HPDE6-E6E7 (cell line): ENCODE measurements at regions not wholly inside any gene's neighbourhood (a gene's known extent, or its start where the extent isn't known, plus 50 kb on each side); places are given as distances from the start of the nearest gene placed in this dataset.

Experiments used
- DNase-seq: peaks from one replicate; pipeline ENCODE4 v3.0.0; 2011; ENCODE audit warnings: missing footprints; ENCODE audit errors: extremely low spot score

DNA sequence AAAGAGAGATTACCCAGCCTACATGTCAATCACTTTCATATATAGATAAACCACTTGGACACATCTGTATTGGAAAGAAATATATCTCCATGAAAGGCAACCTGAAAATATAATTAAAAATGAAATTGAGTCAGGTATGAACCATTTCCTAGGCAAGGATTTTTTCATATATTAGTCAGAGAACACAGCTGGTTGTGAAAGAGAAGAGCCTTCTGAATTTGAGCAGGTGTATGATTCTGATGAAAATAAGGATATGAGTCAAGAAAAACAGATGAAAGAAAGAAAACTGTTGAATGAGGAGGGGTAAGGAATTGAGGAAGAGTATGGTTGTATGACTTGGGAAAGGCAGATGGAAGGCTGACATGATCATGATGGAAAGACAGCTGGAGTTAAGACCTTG is 441.1 kb downstream of the HAO1 start:
- DNase-seq: peak; percentile 44

DNA sequence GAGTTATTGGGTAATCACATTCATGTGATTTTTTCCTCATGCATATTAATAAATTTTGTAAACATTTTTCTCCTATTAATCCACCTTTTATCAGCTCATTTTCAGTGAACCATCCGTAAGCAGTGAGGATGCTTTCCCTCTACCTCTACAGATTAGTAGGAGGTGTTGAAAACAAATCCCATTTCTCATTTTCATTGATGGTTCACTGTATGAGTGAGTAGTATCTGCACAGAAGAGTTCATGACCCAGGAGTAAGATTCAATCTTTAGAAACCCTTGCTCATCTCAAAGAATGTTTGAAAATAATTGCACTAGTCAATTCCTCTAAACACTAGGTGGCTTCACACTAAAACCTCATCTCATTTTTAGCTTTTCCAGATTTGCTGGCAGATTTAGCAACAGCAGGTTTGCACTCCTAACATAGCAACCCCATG is 440.0 kb downstream of the HAO1 start:
- DNase-seq: no peak

DNA sequence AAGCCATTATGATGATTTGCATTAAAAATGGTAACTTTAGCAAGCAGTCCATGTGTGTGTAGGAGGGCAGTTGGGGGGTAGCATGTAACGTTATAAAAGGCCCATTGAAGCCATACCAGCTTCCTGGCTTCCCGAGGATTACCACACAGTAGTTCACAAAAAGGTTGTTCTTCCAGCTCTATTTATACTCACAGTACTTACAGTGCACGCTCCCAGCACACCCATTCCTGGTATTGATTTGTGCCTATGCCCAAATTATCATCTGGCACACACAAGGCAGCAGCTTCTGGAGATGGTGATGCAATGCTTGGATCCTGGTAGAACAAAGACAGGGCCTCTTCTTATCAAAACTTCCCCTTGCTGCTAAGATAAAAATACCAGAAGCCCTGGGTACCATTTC is 436.8 kb downstream of the HAO1 start:
- DNase-seq: no peak

DNA sequence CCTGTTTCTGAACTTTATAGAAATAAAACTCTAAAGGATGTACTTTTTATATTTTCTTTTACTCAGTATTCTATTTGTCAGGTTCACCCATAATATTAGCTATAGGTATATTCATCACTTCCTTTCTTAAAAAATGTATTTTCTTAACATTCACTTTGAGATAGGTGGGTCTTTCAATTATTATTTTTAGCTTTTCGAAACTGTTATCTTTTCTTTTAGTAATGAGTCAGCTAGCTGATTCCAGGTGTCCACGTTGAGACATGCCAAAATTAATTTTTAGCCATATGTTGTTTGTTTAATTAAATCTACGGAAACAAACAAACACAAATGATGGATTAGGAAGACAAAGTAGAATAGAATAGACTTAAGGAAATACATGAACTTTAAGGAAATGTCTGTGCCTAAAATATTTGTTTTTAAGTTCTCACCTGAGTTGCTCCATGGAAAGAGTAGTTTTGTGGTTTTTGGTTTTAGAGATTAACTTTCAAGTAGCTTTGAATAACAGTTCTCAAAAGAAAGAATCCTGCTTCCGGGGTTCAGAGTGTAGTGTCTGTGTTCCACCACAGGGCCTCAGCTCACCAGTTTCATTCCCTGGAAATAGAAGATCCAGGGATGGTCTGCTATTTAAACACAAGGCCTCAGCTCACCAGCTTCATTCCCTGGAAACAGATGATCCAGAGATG is 435.0 kb downstream of the HAO1 start:
- DNase-seq: no peak

DNA sequence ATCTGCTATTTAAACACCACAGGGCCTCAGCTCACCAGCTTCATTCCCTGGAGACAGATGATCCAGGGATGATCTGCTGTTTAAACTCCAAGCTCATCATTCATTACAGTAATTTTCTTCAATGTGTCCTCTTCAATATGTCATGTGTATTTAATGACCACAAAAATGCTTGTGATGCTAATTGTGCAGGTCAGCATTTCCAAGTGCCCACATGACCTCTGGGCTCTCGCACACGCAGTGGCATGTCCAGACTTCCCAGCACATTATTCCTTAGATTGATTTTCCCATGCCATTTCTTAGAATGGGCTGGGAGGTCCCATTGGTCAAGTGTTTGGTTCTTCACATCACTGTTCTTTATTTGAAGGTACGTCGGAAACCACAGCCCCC is 434.4 kb downstream of the HAO1 start:
- DNase-seq: no peak

DNA sequence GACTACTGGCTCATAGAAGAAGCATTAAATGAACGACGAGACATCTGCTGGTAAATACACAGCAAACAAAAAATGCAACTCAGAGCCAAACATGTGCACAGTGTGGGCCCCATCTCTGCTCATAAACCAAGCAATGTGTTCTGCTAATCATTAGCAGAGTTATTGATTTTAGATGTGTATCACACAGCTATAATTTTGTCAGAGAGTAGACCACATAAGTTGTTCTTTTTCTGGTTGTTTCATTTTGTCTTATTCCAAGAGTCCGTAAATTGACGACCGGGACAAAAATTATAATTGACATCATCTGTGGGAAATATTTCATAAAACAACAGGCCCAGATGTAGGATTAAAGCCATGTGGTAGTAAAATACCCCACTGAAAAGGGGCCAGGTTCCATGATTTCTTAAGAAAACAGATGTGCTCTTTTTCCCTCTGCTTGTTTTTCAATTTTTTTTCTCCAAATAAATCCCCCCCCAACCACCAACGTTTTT is 423.6 kb downstream of the HAO1 start:
- DNase-seq: no peak

DNA sequence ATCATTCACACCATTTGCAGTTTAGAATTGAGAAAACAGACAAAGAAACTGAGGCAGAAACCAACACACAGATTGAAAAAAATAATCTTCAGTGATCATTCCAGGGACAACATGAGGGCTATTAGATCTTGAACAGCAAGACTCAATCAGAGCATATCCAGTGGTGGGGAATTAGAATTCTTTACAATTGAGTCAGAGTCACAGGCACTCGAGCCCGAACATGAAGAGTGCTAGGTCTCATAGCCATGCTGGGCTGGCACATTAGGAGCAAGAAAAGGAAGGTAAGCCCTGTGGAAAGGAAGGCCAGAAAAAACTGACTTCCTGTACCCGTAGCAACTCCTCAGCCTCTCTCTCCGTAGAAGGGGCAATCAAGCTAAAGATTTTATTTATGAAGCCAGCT is 419.9 kb downstream of the HAO1 start:
- DNase-seq: peak; percentile 34

DNA sequence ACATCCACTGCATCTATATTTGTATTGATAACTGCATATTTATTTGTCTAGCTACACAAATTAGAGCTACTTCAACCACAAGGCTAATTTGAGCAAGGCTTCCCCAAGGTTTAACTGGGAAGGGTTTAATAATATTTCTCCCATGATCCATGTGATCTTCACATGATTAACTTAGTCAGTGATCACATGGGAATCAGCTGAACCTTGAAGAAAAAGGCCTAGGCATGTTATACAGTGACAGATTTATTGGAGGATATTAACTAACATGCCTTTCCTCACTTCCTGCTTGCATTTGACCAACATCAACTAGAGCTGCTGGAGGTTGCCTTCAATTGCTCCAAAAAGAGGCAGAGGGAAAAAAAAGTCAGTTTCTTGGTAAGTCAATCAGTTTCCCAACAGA is 417.0 kb downstream of the HAO1 start:
- DNase-seq: no peak

DNA sequence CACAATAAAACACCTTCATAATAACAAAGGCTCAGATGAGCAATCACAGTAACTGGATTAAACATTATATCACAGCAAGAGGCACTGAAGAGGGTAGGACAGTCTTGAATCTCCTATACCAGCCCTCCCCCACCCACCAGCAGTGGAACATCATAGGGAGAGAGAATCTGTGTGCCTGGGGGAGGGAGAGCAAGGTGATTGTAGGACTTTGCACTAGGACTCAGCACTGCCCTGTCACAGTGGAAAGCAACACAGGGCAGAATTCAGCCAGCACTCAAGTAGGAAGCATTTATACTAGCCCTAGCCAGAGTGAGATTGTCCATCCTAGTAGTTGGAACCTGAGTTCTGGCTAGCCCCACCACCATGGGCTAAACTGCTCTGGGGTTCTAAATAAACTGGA is 400.2 kb downstream of the HAO1 start:
- DNase-seq: no peak

DNA sequence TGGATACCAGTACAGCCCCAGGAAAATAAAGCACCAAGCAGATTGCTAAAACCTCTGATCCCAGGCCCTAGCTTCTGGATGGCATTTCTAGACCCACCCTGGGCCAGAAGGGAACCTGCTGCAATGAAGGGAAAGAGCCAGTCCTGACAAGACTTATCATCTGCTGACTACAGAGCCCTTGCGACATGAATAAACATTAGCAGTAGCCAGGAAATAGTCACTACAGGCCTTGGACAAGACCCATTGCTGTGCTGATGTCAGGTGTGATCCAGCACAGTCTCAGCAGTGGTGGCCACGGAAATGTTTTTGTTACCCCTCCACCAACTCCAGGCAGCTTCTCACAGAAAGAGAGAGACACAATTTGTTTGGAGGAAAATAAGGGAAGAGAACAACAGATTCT is 399.3 kb downstream of the HAO1 start:
- no peak for DNase-seq

DNA sequence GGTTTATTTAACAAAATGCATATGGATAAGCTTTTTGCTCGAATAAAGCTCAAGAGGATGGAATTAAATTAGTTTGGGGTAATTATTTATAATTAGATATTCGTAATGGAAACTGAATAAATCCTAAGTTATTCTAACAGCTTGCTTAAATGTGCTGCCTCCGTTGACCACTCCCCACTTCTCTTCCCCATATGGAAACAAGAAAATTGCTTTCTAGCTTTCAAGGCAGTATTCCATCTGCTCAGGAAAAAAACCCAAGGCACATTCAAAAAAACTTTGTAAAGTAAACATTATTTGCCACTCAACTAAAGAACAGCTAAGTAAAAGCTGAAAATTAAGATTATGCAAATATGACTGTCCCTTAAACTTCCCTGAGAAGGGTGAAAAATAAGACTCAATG is 369.2 kb downstream of the HAO1 start:
- DNase-seq: no peak

DNA sequence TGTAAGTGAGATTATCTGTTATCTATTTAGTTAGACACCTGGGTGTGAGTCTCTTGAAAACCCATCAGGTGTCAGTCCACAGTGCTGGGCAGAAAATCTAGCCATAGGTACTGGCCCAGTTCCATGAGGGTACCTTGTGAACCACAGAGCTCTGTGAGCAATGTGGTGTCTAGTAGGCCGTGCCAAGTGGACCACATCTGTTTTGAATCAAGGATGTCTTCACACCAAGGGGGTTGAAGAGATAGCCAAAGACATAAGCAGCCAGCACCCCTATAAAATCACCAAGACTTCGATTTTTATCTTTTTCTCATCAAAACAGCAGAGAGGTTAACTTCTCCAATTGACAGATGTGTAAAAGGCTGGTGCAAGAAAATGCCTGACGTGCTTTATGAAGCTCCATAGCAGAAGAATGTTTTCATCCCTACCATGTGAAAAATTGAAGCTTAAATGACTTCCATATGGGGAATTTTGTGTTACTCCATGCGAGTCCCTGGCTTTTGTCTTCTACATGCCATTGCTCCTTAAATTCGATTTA is 368.7 kb downstream of the HAO1 start:
- DNase-seq: no peak

DNA sequence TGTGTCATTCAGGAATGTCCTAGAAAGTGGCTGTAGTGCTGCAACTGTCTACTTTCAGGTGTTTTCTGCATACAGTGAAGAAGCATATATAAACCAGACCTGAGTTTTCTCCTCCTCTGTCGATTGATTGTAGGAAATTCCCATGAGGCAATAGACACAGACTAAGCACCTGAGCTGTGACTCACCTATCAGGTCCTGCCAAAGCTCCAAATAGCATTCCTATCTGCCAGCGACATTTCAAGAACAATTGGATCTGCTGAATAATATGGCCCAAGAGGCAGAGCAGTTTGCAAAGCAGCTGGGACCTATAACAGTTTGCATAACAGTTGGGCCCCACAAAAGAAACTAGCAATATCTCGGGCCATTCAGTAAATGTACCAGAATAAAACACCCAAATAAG is 360.4 kb downstream of the HAO1 start:
- DNase-seq: peak; percentile 8

DNA sequence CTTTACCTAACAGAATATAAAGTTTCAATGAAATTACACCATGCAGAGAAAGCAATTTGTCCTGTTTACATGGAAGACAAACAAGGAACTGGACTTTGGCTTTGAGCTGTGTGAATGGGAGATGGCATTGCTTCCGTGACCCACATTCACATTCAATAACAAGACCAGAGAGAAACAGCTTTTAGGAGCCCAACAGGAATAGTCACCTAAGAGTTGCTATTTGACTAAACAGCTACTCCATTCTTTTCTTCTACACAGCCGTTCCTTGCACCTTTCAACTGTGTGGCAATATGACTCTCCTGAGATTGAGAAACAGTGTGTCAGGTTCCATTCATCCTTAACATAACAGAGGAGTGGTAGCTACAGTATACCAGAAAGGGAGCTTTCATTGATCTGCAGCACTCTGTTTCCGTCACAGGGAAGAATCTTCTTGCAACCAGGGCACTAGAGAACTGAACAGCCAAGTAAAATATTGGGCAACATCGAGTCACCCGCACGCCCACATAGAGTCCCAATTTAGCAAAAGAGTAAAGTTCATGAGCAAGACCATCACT is 355.1 kb downstream of the HAO1 start:
- no peak for DNase-seq

DNA sequence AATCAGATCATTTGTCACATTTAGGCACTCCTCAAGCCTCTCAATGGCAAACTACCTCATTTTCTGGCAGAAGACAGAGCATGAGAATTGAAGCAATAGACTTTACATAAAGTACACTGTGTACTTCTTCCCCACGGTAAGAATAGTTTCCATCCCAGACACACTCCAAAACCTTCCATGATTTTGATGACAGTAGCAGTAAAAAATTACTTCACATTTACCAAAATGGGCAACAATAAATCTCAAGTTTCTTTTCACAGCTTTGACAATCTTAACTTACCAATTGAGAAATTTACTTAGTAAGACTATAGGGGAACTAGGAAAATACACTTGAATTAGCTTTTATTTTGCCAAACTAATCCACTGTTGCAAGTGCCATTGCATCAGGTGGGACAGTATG is 353.8 kb downstream of the HAO1 start:
- DNase-seq: no peak

DNA sequence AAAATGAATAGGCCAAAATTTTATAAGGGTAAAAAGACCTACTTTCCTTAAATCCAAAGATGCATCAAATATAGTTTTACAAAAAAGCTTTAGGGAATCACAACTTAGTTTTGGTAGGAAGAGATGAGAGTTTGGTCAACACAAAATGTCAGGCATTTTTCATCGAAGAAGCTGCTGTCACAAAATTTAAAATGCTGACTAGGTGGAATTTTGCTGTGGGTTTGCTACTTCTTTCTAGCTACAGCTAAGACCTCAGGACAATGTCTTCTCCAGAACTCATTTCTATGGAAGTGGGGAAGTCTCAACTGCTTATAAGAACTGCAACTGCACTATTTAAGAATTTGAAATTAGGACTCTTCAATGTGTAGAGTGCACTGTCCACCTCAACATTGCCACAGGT is 351.1 kb downstream of the HAO1 start:
- DNase-seq: no peak

DNA sequence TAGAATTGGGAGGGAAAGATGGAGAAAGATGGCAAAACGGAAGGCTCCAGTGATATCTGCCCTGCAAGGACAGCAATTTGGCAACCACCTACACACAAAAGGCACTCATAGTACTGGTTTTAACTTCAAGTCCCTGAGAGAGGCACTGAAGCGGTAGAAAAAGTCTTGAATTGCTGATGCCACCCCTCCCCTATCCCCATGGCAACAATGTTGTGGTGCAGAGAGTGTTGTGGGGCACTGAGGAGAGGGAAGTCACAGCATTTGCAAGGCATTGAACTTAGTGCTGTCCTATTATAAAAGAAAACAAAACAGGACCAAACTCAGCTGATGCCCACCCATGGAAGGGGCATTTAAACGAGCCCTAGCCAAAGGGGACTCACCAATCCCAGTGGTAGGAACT is 343.7 kb downstream of the HAO1 start:
- DNase-seq: no peak

DNA sequence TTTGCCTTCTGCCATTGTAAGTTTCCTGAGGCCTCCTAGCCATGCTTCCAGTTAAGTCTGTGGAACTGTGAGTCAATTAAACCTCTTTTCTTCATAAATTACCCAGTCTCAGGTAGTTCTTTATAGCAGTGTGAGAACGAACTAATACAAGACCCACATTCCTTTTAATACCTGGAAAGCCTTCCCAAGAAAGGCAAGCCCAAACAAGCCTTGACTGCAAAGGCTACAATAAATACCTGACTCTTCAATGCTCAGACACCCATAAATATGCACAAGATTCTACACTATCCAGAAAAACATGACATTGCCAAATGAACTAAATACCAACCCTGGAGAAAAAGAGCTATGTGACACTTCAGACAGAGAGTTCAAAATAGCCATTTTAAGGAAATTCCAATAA is 338.8 kb downstream of the HAO1 start:
- no peak for DNase-seq

DNA sequence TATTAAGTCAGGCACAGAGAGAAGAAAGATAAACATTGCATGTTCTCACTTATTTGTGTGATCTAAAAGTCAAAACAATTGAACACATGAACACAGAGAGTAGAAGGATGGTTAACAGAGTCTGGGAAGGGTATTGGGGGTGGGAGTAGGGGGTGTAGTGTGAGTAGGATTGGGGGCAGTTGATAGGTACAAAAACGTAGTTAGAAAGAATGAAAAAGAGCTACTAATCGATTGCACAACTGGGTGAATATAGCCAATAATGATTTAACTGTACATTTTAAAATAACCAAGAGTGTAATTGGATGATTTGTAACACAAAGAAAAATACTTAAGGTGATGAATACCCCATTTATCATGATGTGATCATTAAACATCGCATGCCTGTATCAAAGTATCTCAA is 333.3 kb downstream of the HAO1 start:
- no peak for DNase-seq

DNA sequence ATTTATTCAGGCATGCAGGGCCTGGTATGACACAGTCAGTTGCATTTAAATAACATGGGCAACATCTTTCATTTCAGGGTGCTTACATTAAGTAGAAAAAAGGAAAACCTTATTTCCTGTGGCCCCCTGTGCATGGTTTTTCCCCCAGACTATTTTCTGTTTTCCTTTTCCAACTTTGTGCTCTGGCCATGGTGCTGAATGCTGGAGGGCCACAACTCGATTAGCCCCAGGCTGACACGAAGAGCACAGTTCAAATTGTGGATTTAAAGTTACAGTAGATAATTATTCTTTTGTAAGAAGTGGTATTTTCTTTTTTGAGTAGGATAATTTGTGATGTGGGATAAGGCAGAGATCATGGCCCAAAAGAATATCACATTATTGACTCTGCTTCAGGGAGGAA is 332.0 kb downstream of the HAO1 start:
- no peak for DNase-seq

DNA sequence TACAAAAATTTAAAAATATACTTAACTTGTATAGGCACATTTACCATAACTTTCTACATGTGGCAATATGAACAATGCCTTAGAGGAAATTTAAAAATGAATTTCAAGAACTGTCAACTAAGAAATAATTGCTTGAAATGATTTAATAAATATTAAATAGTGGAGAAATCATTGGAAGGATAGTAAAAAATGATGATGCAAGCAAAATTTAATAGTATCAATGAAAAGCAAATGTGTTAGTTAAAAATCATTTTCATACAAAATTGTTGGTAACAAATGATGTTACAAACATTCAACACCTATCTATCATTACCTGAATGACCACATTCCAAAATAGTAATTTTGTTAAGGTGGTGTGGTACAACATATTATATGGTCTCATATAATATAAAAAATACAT is 331.0 kb downstream of the HAO1 start:
- DNase-seq: no peak

DNA sequence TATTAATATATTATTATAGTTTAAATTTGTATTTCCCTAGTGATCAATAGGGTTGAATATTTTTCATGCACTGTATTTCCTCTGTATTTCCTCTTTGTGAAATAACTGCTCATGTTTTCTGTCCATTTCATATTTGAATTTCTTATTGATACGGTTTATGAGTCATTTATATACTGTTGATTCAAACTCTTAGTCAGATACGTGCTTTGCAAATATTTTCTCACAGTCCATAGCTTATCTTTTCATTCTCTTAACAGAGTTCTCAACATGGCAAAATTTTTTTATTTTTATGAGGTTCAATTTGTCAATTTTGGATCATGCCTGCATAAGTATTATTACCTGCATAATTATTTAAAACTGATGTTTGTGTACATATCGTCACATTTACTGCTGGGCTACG is 329.6 kb downstream of the HAO1 start:
- no peak for DNase-seq

DNA sequence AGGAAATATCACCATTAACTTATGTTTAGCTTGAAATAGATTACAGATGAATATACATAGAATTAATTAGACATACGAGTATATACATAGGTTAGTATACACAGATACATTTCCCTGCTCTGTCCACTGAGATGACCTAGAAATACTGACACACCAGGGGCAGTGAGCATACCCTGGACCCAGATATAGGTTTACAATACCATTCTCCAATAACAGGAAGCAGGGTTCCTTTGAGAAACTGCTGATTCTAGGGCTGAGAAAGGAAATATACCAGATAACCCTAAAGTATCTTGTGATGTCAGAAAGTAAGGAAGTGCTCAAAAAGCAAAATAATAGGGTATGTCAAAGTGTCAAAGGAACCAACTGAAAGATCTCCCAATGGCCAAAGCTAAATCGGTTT is 322.5 kb downstream of the HAO1 start:
- no peak for DNase-seq
